ENCODE measurements at regions not wholly inside any gene's neighbourhood (a gene's known extent, or its start where the extent isn't known, plus 50 kb on each side); places are given as distances from the start of the nearest gene placed in this dataset.
"Not testable (repeated sequence)": the region's sequence is repeated elsewhere in the genome, so short reads cannot be mapped to it uniquely, and the experiment has no call there.

DNA sequence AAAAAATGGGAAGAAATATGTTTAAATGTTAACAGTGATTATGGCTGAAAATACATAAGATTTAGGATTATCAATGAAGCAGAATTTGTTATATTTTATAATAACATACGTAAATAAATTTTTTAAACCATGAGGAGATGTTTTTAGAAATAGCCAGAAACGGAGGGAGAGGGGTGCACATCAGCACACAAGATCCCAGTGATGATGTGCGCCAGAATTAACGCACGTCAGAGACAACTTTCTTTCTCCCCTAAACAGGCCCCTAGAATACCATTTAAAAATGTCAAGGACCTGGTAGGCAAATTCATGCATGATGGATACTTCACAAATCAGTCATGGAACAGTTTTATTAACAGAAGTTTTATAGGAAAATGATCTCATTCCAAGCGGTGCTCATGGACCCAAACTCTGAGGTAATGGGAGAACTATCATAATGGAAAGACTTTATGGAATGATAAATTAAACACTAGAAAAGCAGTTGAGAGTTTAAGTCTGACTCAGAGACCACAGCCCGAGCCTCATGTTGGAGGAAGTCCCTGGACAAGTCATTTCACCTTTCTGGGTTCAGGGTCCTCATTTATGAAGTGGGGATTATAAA lies 258.9 kb upstream of the GAS1 start:
- no peak overlapping the region for H2AFZ ChIP-seq (ENCODE audit: low read length)
- H3K14ac ChIP-seq (ENCODE audit: insufficient read depth, low read length): no peak overlapping the region
- H3K27ac ChIP-seq (ENCODE audit: insufficient read length, low read depth, low read length): no peak overlapping the region
- no peaks in the 10 kb centered on the region for H3K27me3 ChIP-seq (ENCODE audit: insufficient read depth, low read length)
- no peak overlapping the region for H2BK15ac ChIP-seq (ENCODE audit: low read depth, low read length)
- no peak overlapping the region for H3K27ac Mint-ChIP-seq
- TF ChIP-seq, protein P1, sequence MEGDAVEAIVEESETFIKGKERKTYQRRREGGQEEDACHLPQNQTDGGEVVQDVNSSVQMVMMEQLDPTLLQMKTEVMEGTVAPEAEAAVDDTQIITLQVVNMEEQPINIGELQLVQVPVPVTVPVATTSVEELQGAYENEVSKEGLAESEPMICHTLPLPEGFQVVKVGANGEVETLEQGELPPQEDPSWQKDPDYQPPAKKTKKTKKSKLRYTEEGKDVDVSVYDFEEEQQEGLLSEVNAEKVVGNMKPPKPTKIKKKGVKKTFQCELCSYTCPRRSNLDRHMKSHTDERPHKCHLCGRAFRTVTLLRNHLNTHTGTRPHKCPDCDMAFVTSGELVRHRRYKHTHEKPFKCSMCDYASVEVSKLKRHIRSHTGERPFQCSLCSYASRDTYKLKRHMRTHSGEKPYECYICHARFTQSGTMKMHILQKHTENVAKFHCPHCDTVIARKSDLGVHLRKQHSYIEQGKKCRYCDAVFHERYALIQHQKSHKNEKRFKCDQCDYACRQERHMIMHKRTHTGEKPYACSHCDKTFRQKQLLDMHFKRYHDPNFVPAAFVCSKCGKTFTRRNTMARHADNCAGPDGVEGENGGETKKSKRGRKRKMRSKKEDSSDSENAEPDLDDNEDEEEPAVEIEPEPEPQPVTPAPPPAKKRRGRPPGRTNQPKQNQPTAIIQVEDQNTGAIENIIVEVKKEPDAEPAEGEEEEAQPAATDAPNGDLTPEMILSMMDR (conservative IDR thresholded peaks at IDR 0.05): no peak
- H4K8ac ChIP-seq (replicated peaks; ENCODE audit: insufficient read length, low read depth, low read length): no peak overlapping the region
- WGBS (ENCODE audit: extremely low coverage, insufficient read length, low lambda C conversion rate): no CpG with 5 or more reads among the region's 7 CpGs
- no peak overlapping the region for H4K91ac ChIP-seq (ENCODE audit: insufficient read length, low read depth, low read length)
- no peak overlapping the region for H2BK12ac ChIP-seq (ENCODE audit: insufficient read length, low read depth, low read length)
- no peaks in the 10 kb centered on the region for H3K36me3 Mint-ChIP-seq (ENCODE audit: insufficient read depth in 1 of 3, low read depth in 3 of 3)
- H3K23ac ChIP-seq (ENCODE audit: insufficient read length, low read depth, low read length): no peak overlapping the region
- H3K4me1 Mint-ChIP-seq: no peaks in the 10 kb centered on the region
- no peak for DNase-seq
- no peak overlapping the region for H2BK5ac ChIP-seq (ENCODE audit: insufficient read length, low read length)
- no peak overlapping the region for H3K4me2 ChIP-seq (ENCODE audit: insufficient read depth, insufficient read length, low read length)
- no peaks in the 10 kb centered on the region for H3K79me2 ChIP-seq (ENCODE audit: insufficient read depth, low read length)
- H3K4ac ChIP-seq (ENCODE audit: low read depth, low read length): no peak overlapping the region
- no peak overlapping the region for H3T11ph ChIP-seq (ENCODE audit: low read length)
- H4K5ac ChIP-seq (ENCODE audit: insufficient read length, low read depth, low read length): no peak overlapping the region
- H3K18ac ChIP-seq (ENCODE audit: insufficient read length, low read depth, low read length): no peak overlapping the region
- H3K9me3 Mint-ChIP-seq: no peaks in the 10 kb centered on the region
- H3K27me3 Mint-ChIP-seq (ENCODE audit: low read depth): no peaks in the 10 kb centered on the region; the same call in 1 of the 2 replicates
- H3K4me3 Mint-ChIP-seq: no peak overlapping the region
- no peak overlapping the region for H3K9ac ChIP-seq (ENCODE audit: extremely low read depth, insufficient read length, low read length)
- no peaks in the 10 kb centered on the region for H3K79me1 ChIP-seq (ENCODE audit: insufficient read depth, low read depth, low read length, poor library complexity, severe bottlenecking)
- no peaks in the 10 kb centered on the region for H4K20me1 ChIP-seq (ENCODE audit: control insufficient read depth, insufficient read depth, insufficient read length)
- no peaks in the 10 kb centered on the region for H3K4me1 ChIP-seq (ENCODE audit: insufficient read depth, low read length)
- no peak overlapping the region for H2AK5ac ChIP-seq (ENCODE audit: insufficient read length, low read length)
- H2BK120ac ChIP-seq (ENCODE audit: low read depth, low read length, poor library complexity, severe bottlenecking): no peak overlapping the region
- H3K23me2 ChIP-seq (ENCODE audit: insufficient read length, low read depth, low read length, poor library complexity, severe bottlenecking): no peaks in the 10 kb centered on the region
- H3K9me3 ChIP-seq (ENCODE audit: control insufficient read depth, low read depth, low read length): no peaks in the 10 kb centered on the region
- H3K56ac ChIP-seq (ENCODE audit: insufficient read length, low read depth, low read length): no peak overlapping the region
- H2BK20ac ChIP-seq (ENCODE audit: low read depth, low read length, poor library complexity, severe bottlenecking): no peak overlapping the region

DNA sequence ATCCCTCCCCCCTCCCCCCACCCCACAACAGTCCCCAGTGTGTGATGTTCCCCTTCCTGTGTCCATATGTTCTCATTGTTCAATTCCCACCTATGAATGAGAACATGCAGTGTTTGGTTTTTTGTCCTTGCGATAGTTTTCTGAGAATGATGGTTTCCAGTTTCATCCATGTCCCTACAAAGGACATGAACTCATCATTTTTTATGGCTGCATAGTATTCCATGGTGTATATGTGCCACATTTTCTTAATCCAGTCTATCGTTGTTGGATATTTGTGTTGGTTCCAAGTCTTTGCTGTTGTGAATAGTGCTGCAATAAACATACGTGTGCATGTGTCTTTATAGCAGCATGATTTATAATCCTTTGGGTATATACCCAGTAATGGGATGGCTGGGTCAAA lies 263.4 kb upstream of the GAS1 start:
- H3T11ph ChIP-seq (ENCODE audit: low read length); DNase-seq; H3K56ac ChIP-seq (ENCODE audit: insufficient read length, low read depth, low read length); H2AK5ac ChIP-seq (ENCODE audit: insufficient read length, low read length); H2BK15ac ChIP-seq (ENCODE audit: low read depth, low read length); H3K9me3 Mint-ChIP-seq; H4K5ac ChIP-seq (ENCODE audit: insufficient read length, low read depth, low read length); H3K36me3 Mint-ChIP-seq (ENCODE audit: insufficient read depth in 1 of 3, low read depth in 3 of 3); H2BK20ac ChIP-seq (ENCODE audit: low read depth, low read length, poor library complexity, severe bottlenecking); H2BK120ac ChIP-seq (ENCODE audit: low read depth, low read length, poor library complexity, severe bottlenecking); H3K4me1 ChIP-seq (ENCODE audit: insufficient read depth, low read length); H3K4me3 Mint-ChIP-seq; H3K18ac ChIP-seq (ENCODE audit: insufficient read length, low read depth, low read length); H2AFZ ChIP-seq (ENCODE audit: low read length); H4K91ac ChIP-seq (ENCODE audit: insufficient read length, low read depth, low read length); H3K4me2 ChIP-seq (ENCODE audit: insufficient read depth, insufficient read length, low read length); H2BK12ac ChIP-seq (ENCODE audit: insufficient read length, low read depth, low read length); H3K27me3 Mint-ChIP-seq (ENCODE audit: low read depth); H3K79me1 ChIP-seq (ENCODE audit: insufficient read depth, low read depth, low read length, poor library complexity, severe bottlenecking); H4K8ac ChIP-seq (replicated peaks; ENCODE audit: insufficient read length, low read depth, low read length); H3K27ac ChIP-seq (ENCODE audit: insufficient read length, low read depth, low read length); H3K14ac ChIP-seq (ENCODE audit: insufficient read depth, low read length); H3K4ac ChIP-seq (ENCODE audit: low read depth, low read length); H3K23me2 ChIP-seq (ENCODE audit: insufficient read length, low read depth, low read length, poor library complexity, severe bottlenecking); H3K79me2 ChIP-seq (ENCODE audit: insufficient read depth, low read length); H3K9ac ChIP-seq (ENCODE audit: extremely low read depth, insufficient read length, low read length); H3K23ac ChIP-seq (ENCODE audit: insufficient read length, low read depth, low read length); H2BK5ac ChIP-seq (ENCODE audit: insufficient read length, low read length); H3K9me3 ChIP-seq (ENCODE audit: control insufficient read depth, low read depth, low read length); H3K27ac Mint-ChIP-seq; H4K20me1 ChIP-seq (ENCODE audit: control insufficient read depth, insufficient read depth, insufficient read length); H3K27me3 ChIP-seq (ENCODE audit: insufficient read depth, low read length): not testable (repeated sequence)
- H3K4me1 Mint-ChIP-seq: peaks cover 4 to 19% of the 10 kb centered on the region in 2 experiments
- WGBS (ENCODE audit: extremely low coverage, insufficient read length, low lambda C conversion rate): no CpG with 5 or more reads among the region's 3 CpGs
